DMS79 (cell line): ENCODE measurements at regions not wholly inside any gene's neighbourhood (a gene's known extent, or its start where the extent isn't known, plus 50 kb on each side); places are given as distances from the start of the nearest gene placed in this dataset.

Experiments
- DNase-seq: peaks from one replicate; lab custom pipeline; 2025; lab: John Stamatoyannopoulos, UW

DNA sequence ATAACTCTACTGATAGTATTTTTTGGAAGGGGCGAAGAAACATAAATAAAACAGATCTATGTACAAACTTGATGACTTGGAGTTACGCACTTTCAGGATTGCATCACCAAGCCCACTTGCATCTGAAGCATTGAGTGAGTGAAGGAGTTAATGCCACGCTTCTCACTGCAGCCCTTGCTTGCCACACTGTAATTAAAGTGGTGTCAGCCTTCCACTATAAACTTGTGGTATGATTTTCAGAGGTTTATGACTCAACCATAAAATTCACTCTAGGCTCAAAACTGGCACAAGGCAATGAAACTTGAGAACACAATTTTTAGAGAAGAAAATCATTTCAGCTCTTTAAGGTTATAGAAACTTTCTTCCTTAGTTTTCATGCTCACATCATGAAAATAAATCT lies 93.9 kb upstream of the PRMT6 start:
- DNase-seq: no peak

DNA sequence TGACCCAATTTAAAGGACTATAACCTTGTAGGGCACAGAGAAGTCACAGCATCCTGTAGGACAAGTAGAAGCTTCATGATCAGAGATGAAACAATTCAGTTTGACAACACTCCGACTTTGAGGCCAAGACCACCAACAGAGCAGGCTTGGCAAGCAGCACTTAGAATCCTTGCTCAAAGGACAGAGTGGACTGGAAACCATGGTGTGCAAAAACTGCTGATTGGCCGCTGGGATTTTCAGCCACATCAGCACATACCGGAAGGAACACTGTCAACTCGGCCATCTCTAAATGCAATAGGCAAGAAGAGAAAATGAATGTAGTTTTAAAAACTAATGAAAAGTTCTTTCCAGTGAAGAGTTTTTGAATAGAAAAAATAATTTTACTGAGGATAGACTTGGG lies 92.0 kb upstream of the PRMT6 start:
- DNase-seq: no peak

- no peak for DNase-seq
These were observed 87.8 kb upstream of the PRMT6 start for GRCh38 chr1:106968644-106969043.

DNA sequence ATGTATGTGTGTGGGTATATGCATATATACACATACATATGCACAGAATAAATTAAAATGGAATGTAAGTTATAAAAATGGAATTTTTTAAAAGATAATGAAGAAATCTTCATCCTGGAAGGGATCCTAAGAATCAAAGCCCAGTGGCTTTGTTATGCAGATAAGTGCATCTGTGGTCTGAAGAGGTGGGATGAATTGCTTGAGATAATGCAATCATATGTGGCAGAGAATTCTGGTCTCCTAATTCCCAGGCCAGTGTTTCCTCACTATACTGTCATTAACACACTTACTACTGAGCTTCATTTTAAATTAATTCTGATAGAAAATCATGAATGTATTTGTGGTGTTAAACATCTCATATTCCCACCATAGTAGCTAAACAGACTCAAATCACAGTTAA lies 86.7 kb upstream of the PRMT6 start:
- no peak for DNase-seq

GRCh38 chr1:106972074-106972473 lies 84.4 kb upstream of the PRMT6 start:
- DNase-seq: no peak

- DNase-seq: no peak
These were observed 80.5 kb upstream of the PRMT6 start for GRCh38 chr1:106975944-106976343.

- no peak for DNase-seq
These were observed 77.8 kb upstream of the PRMT6 start for GRCh38 chr1:106978477-106979322.

GRCh38 chr1:106979371-106979770 lies 77.1 kb upstream of the PRMT6 start:
- DNase-seq: no peak

GRCh38 chr1:106980121-106980520 lies 76.4 kb upstream of the PRMT6 start:
- DNase-seq: no peak

GRCh38 chr1:106984801-106985200 lies 71.7 kb upstream of the PRMT6 start:
- DNase-seq: no peak

DNA sequence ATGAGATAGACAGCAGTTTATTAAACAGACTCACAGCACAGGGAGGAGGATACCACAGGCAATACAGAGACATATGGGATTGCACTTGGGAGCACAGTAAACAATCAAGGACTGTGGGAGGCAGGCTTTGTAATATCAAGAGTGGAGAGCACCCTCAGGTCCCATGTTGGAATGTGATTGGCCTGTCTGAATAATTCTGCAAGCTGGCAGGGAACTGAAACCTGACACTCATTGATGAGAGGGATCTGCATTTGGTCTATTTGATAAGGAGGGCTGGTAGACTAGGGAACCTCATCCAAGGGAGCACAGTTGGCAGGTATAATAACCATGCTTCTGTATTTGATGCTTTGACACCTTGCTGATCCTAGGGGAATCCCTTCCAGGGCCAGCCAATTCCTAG lies 69.9 kb upstream of the PRMT6 start:
- no peak for DNase-seq

- DNase-seq: no peak
These were observed 60.5 kb upstream of the PRMT6 start for GRCh38 chr1:106995970-106996369.

DNA sequence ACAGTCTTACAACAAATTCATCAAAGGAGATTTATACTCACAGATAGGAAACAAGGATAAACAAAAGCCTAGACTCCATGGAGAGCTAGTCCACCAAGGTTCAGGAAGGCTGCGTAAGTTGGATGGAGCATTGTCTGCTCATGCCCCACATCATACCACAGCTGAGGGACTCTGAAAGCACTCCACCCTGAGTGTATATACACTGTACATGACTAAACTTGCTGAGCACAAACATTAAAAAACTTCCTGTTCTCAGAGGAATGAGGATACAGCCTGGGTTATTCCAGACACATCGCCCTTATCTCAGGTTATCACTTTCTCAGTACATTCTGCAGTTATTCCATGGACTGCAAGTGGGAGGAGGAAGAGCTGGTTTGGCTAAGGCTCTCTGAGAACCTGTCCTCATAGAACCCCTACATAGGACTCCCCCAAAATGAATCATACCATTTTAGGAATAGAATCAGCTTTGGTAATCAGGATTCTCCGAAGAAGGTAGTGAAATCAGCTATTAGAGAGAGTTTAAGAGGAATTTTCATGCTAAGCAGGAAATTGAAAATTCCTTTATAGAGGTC lies 58.0 kb upstream of the PRMT6 start:
- no peak for DNase-seq

DNA sequence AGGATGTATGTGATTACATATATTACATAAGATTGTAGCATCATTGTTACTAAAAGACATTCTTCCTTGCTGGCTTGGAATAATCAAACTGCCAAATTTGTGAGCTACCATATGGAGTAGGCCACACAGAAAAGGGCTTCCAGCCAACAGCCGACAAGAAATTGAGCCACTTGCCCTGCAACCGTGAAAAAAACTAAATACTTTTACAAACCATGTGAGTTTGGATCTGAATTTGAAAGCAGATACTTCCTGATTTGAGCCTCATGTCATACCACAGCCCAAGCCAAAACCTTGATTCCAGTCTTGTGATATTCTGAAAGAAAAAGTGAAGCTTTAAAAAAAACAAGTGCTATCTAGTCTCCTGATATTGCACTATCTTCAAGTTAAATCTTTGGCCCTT lies 55.6 kb upstream of the PRMT6 start:
- DNase-seq: no peak

DNA sequence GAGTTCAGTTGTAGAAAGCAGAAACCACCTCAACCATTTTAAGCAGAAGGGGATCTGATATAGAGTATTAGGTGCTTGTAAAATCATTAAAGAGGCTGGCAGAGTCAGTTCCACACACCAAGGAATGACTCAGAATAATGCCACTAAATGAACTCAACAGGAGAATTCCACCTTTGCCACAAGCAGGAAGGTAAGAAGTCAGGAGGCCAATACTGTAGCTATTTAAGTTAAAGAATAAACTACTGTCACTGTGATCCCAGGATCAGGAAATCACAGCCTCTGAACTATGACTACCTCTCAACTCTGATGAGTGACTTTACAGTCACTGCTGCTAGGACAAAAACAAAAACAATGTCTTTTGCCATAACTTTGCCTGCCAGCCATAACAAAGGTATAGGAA lies 52.5 kb upstream of the PRMT6 start:
- DNase-seq: no peak

DNA sequence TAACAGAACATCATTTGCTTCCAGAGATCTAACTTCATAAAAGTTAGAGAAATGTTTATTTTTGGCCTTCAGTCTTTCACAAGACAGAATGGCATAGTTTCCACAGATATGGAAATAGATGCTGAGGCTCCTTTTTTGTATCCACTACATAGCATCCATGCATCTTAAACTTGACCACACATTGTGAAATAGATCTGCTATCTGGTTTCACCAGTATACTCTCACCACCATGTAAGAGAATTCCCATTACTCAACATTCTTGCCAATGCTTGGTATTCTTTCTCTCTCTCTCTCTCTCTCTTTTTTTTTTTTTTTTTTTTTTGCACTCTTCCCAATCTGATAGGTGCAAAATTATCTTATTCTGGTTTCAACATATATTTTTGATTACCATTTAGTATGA lies 52.1 kb upstream of the PRMT6 start:
- DNase-seq: no peak
